ENCODE measurements at regions not wholly inside any gene's neighbourhood (a gene's known extent, or its start where the extent isn't known, plus 50 kb on each side); places are given as distances from the start of the nearest gene placed in this dataset.

GRCh38 chr5:116675626-116675910 is 100.9 kb upstream of the SEMA6A start:
- TF ChIP-seq HOXA7 (CRISPR knock-in tag; IDR thresholded peaks at IDR 0.05) = no peak
- TF ChIP-seq, protein P1, sequence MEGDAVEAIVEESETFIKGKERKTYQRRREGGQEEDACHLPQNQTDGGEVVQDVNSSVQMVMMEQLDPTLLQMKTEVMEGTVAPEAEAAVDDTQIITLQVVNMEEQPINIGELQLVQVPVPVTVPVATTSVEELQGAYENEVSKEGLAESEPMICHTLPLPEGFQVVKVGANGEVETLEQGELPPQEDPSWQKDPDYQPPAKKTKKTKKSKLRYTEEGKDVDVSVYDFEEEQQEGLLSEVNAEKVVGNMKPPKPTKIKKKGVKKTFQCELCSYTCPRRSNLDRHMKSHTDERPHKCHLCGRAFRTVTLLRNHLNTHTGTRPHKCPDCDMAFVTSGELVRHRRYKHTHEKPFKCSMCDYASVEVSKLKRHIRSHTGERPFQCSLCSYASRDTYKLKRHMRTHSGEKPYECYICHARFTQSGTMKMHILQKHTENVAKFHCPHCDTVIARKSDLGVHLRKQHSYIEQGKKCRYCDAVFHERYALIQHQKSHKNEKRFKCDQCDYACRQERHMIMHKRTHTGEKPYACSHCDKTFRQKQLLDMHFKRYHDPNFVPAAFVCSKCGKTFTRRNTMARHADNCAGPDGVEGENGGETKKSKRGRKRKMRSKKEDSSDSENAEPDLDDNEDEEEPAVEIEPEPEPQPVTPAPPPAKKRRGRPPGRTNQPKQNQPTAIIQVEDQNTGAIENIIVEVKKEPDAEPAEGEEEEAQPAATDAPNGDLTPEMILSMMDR (IDR thresholded peaks at IDR 0.05) = no peak
- no peak for TF ChIP-seq BHLHE40 (IDR thresholded peaks at IDR 0.05; ENCODE audit: low read depth, low read length)
- no peak for TF ChIP-seq MAZ (IDR thresholded peaks at IDR 0.05; ENCODE audit: borderline replicate concordance, low read depth, low read length)
